ENCODE measurements at regions not wholly inside any gene's neighbourhood (a gene's known extent, or its start where the extent isn't known, plus 50 kb on each side); places are given as distances from the start of the nearest gene placed in this dataset.
"Not testable (repeated sequence)": the region's sequence is repeated elsewhere in the genome, so short reads cannot be mapped to it uniquely, and the experiment has no call there.

- in situ Hi-C loops (cut with HindIII; ENCODE audit: low pct_unique_long_range_greater_than_20kb, low sequenced_read_pairs): no loop called here
- no peak for DNase-seq (ENCODE audit: low read depth, low spot score)
These were observed 463.3 kb upstream of the CCDC54 start for GRCh38 chr3:106913966-106914365.

- no peak for DNase-seq (ENCODE audit: low read depth, low spot score)
- in situ Hi-C loops (cut with HindIII; ENCODE audit: low pct_unique_long_range_greater_than_20kb, low sequenced_read_pairs): no loop called here
These were observed 456.6 kb upstream of the CCDC54 start for GRCh38 chr3:106920609-106921008.

GRCh38 chr3:106929081-106929480 lies 448.2 kb upstream of the CCDC54 start:
- in situ Hi-C loops (cut with HindIII; ENCODE audit: low pct_unique_long_range_greater_than_20kb, low sequenced_read_pairs): no loop called here

GRCh38 chr3:106930086-106930485 lies 447.2 kb upstream of the CCDC54 start:
- in situ Hi-C loops (cut with HindIII; ENCODE audit: low pct_unique_long_range_greater_than_20kb, low sequenced_read_pairs): no loop called here
- no peak for DNase-seq (ENCODE audit: low read depth, low spot score)

More at GRCh38 chr3:106929081-106929480, 448.2 kb upstream of the CCDC54 start:
- no peak for DNase-seq (ENCODE audit: low read depth, low spot score)

- DNase-seq (ENCODE audit: low read depth, low spot score): no peak
- in situ Hi-C loops (cut with HindIII; ENCODE audit: low pct_unique_long_range_greater_than_20kb, low sequenced_read_pairs): no loop called here
These were observed 445.3 kb upstream of the CCDC54 start for GRCh38 chr3:106931904-106932303.

GRCh38 chr3:106936337-106936736 lies 440.9 kb upstream of the CCDC54 start:
- no peak for DNase-seq (ENCODE audit: low read depth, low spot score)
- in situ Hi-C loops (cut with HindIII; ENCODE audit: low pct_unique_long_range_greater_than_20kb, low sequenced_read_pairs): no loop called here

GRCh38 chr3:106942051-106942450 lies 435.2 kb upstream of the CCDC54 start:
- no peak for DNase-seq (ENCODE audit: low read depth, low spot score)
- in situ Hi-C loops (cut with HindIII; ENCODE audit: low pct_unique_long_range_greater_than_20kb, low sequenced_read_pairs): no loop called here

- in situ Hi-C loops (cut with HindIII; ENCODE audit: low pct_unique_long_range_greater_than_20kb, low sequenced_read_pairs): no loop called here
- no peak for DNase-seq (ENCODE audit: low read depth, low spot score)
These were observed 434.2 kb upstream of the CCDC54 start for GRCh38 chr3:106943071-106943470.

GRCh38 chr3:106945435-106945834 lies 431.8 kb upstream of the CCDC54 start:
- in situ Hi-C loops (cut with HindIII; ENCODE audit: low pct_unique_long_range_greater_than_20kb, low sequenced_read_pairs): no loop called here
- no peak for DNase-seq (ENCODE audit: low read depth, low spot score)

- in situ Hi-C loops (cut with HindIII; ENCODE audit: low pct_unique_long_range_greater_than_20kb, low sequenced_read_pairs): no loop called here
These were observed 430.4 kb upstream of the CCDC54 start for GRCh38 chr3:106946866-106947265.

GRCh38 chr3:106957029-106957428 lies 420.2 kb upstream of the CCDC54 start:
- DNase-seq (ENCODE audit: low read depth, low spot score): no peak
- in situ Hi-C loops (cut with HindIII; ENCODE audit: low pct_unique_long_range_greater_than_20kb, low sequenced_read_pairs): no loop called here

More at GRCh38 chr3:106946866-106947265, 430.4 kb upstream of the CCDC54 start:
- no peak for DNase-seq (ENCODE audit: low read depth, low spot score)

- in situ Hi-C loops (cut with HindIII; ENCODE audit: low pct_unique_long_range_greater_than_20kb, low sequenced_read_pairs): no loop called here
- no peak for DNase-seq (ENCODE audit: low read depth, low spot score)
These were observed 414.2 kb upstream of the CCDC54 start for GRCh38 chr3:106962993-106963392.

GRCh38 chr3:106963442-106963841 lies 413.8 kb upstream of the CCDC54 start:
- in situ Hi-C loops (cut with HindIII; ENCODE audit: low pct_unique_long_range_greater_than_20kb, low sequenced_read_pairs): no loop called here
- DNase-seq (ENCODE audit: low read depth, low spot score): no peak

- in situ Hi-C loops (cut with HindIII; ENCODE audit: low pct_unique_long_range_greater_than_20kb, low sequenced_read_pairs): no loop called here
- no peak for DNase-seq (ENCODE audit: low read depth, low spot score)
These were observed 411.9 kb upstream of the CCDC54 start for GRCh38 chr3:106965307-106965706.

- in situ Hi-C loops (cut with HindIII; ENCODE audit: low pct_unique_long_range_greater_than_20kb, low sequenced_read_pairs): no loop called here
- no peak for DNase-seq (ENCODE audit: low read depth, low spot score)
These were observed 407.6 kb upstream of the CCDC54 start for GRCh38 chr3:106969596-106969995.

GRCh38 chr3:106981392-106981791 lies 395.8 kb upstream of the CCDC54 start:
- peak; percentile 8 for DNase-seq (ENCODE audit: low read depth, low spot score)
- in situ Hi-C loops (cut with HindIII; ENCODE audit: low pct_unique_long_range_greater_than_20kb, low sequenced_read_pairs): no loop called here

GRCh38 chr3:106985721-106986120 lies 391.5 kb upstream of the CCDC54 start:
- in situ Hi-C loops (cut with HindIII; ENCODE audit: low pct_unique_long_range_greater_than_20kb, low sequenced_read_pairs): no loop called here

GRCh38 chr3:106998841-106999682 lies 378.2 kb upstream of the CCDC54 start:
- in situ Hi-C loops (cut with HindIII; ENCODE audit: low pct_unique_long_range_greater_than_20kb, low sequenced_read_pairs); DNase-seq (ENCODE audit: low read depth, low spot score): not testable (repeated sequence)

More at GRCh38 chr3:106985721-106986120, 391.5 kb upstream of the CCDC54 start:
- no peak for DNase-seq (ENCODE audit: low read depth, low spot score)

- in situ Hi-C loops (cut with HindIII; ENCODE audit: low pct_unique_long_range_greater_than_20kb, low sequenced_read_pairs): no loop called here
- DNase-seq (ENCODE audit: low read depth, low spot score): no peak
These were observed 375.6 kb upstream of the CCDC54 start for GRCh38 chr3:107001635-107002034.

Measured in SK-MEL-5 (cell line).